Liver (tissue), 8 donors: ENCODE measurements at regions not wholly inside any gene's neighbourhood (a gene's known extent, or its start where the extent isn't known, plus 50 kb on each side); places are given as distances from the start of the nearest gene placed in this dataset.

ENCODE experiments used
- DNase-seq: peaks from one replicate; pipeline ENCODE4 v3.0.0-alpha.2; 2017; ENCODE audit warnings: low spot score
- H3K27ac ChIP-seq, 2 donors: one replicate each; pipeline ENCODE4 v1.7.0; 2013; ENCODE audit warnings: inconsistent platforms in 2 of 2, low read length in 2 of 2, control low read depth in 1 of 2, low read depth in 1 of 2, mild to moderate bottlenecking in 1 of 2
- H3K27me3 ChIP-seq, 4 donors: one replicate each; pipeline versions ENCODE4 v1.6.1 to v1.7.0; 2013; ENCODE audit warnings: low read length in 3 of 4, inconsistent platforms in 1 of 4, mild to moderate bottlenecking in 1 of 4, moderate library complexity in 1 of 4; ENCODE audit not compliant: control insufficient read depth in 4 of 4, insufficient read depth in 4 of 4
- H3K36me3 ChIP-seq, 4 donors: one replicate each; pipeline versions ENCODE4 v1.6.1 to v1.7.0; 2013; ENCODE audit warnings: low read length in 3 of 4, mild to moderate bottlenecking in 3 of 4, low read depth in 1 of 4, moderate library complexity in 1 of 4; ENCODE audit not compliant: control insufficient read depth in 4 of 4, insufficient read depth in 3 of 4
- H3K4me1 ChIP-seq, 4 donors: one replicate each; pipeline versions ENCODE4 v1.6.1 to v1.7.0; 2013; ENCODE audit warnings: low read length in 3 of 4, mild to moderate bottlenecking in 3 of 4, moderate library complexity in 1 of 4; ENCODE audit not compliant: control insufficient read depth in 4 of 4, insufficient read depth in 4 of 4
- H3K4me3 ChIP-seq, 3 donors: one replicate each; pipeline versions ENCODE4 v1.6.1 to v1.7.0; 2013; ENCODE audit warnings: low read length in 3 of 3, control low read depth in 1 of 3, low read depth in 1 of 3, mild to moderate bottlenecking in 1 of 3
- H3K9ac ChIP-seq, 2 donors: one replicate each; pipeline ENCODE4 v1.7.0; 2013; ENCODE audit warnings: low read length in 2 of 2, mild to moderate bottlenecking in 2 of 2, moderate library complexity in 2 of 2, control low read depth in 1 of 2, low read depth in 1 of 2
- H3K9me3 ChIP-seq, 4 donors: one replicate each; pipeline versions ENCODE4 v1.6.1 to v1.7.0; 2013; ENCODE audit warnings: low read length in 3 of 4; ENCODE audit not compliant: control insufficient read depth in 4 of 4
- ATF3 ChIP-seq: IDR thresholded peaks from 2 replicates; pipeline ENCODE4 v1.6.1; 2016; ENCODE audit warnings: antibody characterized with exemption
- CTCF ChIP-seq: fragments of 150-350 bp; IDR thresholded peaks from 2 replicates; pipeline ENCODE4 v1.5.1; 2017; ENCODE audit warnings: improper control_type of control experiment, low read depth, low read length; ENCODE audit not compliant: missing input control
- EGR1 ChIP-seq, 2 donors: IDR thresholded peaks; 2 replicates each; pipeline ENCODE4 v1.6.1; 2016 to 2018; ENCODE audit warnings: antibody characterized with exemption in 2 of 2, low read depth in 2 of 2
- GABPA ChIP-seq, 2 donors: IDR thresholded peaks in 1 of 2; conservative IDR thresholded peaks in 1 of 2; 2 replicates each; pipeline ENCODE4 v1.6.1; 2016; ENCODE audit warnings: antibody characterized with exemption in 2 of 2, mild to moderate bottlenecking in 1 of 2, moderate library complexity in 1 of 2
- HNF4A ChIP-seq, 2 donors: conservative IDR thresholded peaks; 2 replicates each; pipeline ENCODE4 v1.6.1; 2016; ENCODE audit warnings: antibody characterized with exemption in 2 of 2, mild to moderate bottlenecking in 2 of 2
- HNF4G ChIP-seq: IDR thresholded peaks from 2 replicates; pipeline ENCODE4 v1.6.1; 2016; ENCODE audit warnings: antibody characterized with exemption
- JUND ChIP-seq, 2 donors: IDR thresholded peaks; 2 replicates each; pipeline ENCODE4 v1.6.1; 2016; ENCODE audit warnings: antibody characterized with exemption in 2 of 2
- MAX ChIP-seq: IDR thresholded peaks from 2 replicates; pipeline ENCODE4 v1.6.1; 2016; ENCODE audit warnings: antibody characterized with exemption
- NR2F2 ChIP-seq: IDR thresholded peaks from 2 replicates; pipeline ENCODE4 v1.6.1; 2016; ENCODE audit warnings: antibody characterized with exemption
- RAD21 ChIP-seq, 2 donors: IDR thresholded peaks; 2 replicates each; pipeline ENCODE4 v1.6.1; 2016; ENCODE audit warnings: antibody characterized with exemption in 2 of 2, mild to moderate bottlenecking in 2 of 2
- REST ChIP-seq: IDR thresholded peaks from 2 replicates; pipeline ENCODE4 v1.6.1; 2016; ENCODE audit warnings: antibody characterized with exemption, mild to moderate bottlenecking
- RXRA ChIP-seq, 2 donors: IDR thresholded peaks; 2 replicates each; pipeline ENCODE4 v1.6.1; 2017 to 2018; ENCODE audit warnings: antibody characterized with exemption in 2 of 2, mild to moderate bottlenecking in 1 of 2
- SP1 ChIP-seq: IDR thresholded peaks from 2 replicates; pipeline ENCODE4 v1.6.1; 2018; ENCODE audit warnings: antibody characterized with exemption, mild to moderate bottlenecking
- TAF1 ChIP-seq: conservative IDR thresholded peaks from 2 replicates; pipeline ENCODE4 v1.6.1; 2016; ENCODE audit warnings: antibody characterized with exemption, mild to moderate bottlenecking
- YY1 ChIP-seq: IDR thresholded peaks from 2 replicates; pipeline ENCODE4 v1.6.1; 2016; ENCODE audit warnings: antibody characterized with exemption, mild to moderate bottlenecking
- ZBTB33 ChIP-seq: IDR thresholded peaks from 2 replicates; pipeline ENCODE4 v1.6.1; 2016; ENCODE audit warnings: antibody characterized with exemption
- WGBS: extraction: QIAGEN DNeasy Blood & Tissue Kit; methylation state at CpG from one replicate; pipeline ENCODE4 v1.1.7; 2013; 5-methylcytosine and 5-hydroxymethylcytosine counted together
- donor health status: healthy.
- donor health status: healthy.
- donor health status: healthy.
- donor health status: healthy.
- donor health status: healthy.

GRCh38 chrX:40402831-40403533 is 177.8 kb upstream of the ATP6AP2 start:
- TF ChIP-seq NR2F2 (no peak), RXRA (IDR thresholded peaks at IDR 0.05) (no peak), HNF4G (no peak), ATF3 (no peak), EGR1 (IDR thresholded peaks at IDR 0.05; ENCODE audit: low read depth in 2 of 2) (no peak), HNF4A (conservative IDR thresholded peaks at IDR 0.05) (no peak), SP1 (no peak), JUND (IDR thresholded peaks at IDR 0.05) (no peak), RAD21 (IDR thresholded peaks at IDR 0.05) (no peak), GABPA (IDR thresholded peaks at IDR 0.05 in 1 of 2, conservative IDR thresholded peaks at IDR 0.05 in 1 of 2) (no peak), ZBTB33 (no peak), TAF1 (no peak), CTCF (no peak), REST (no peak), MAX (no peak), YY1 (no peak)
- WGBS, result 52% methylated on average over 12 of the region's 12 CpGs

More at GRCh38 chrX:40402831-40403533, 177.8 kb upstream of the ATP6AP2 start:
- no peak overlapping the region for H3K4me3 ChIP-seq
- H3K9ac ChIP-seq, result no peak overlapping the region
- no peaks in the 10 kb centered on the region for H3K4me1 ChIP-seq
- no peak overlapping the region for H3K27ac ChIP-seq
- no peak for DNase-seq
- no peaks in the 10 kb centered on the region for H3K36me3 ChIP-seq
- H3K9me3 ChIP-seq, result peaks cover 0 to 4% (median 2%) of the 10 kb centered on the region in 4 donors
- no peaks in the 10 kb centered on the region for H3K27me3 ChIP-seq
